ENCODE measurements at regions not wholly inside any gene's neighbourhood (a gene's known extent, or its start where the extent isn't known, plus 50 kb on each side); places are given as distances from the start of the nearest gene placed in this dataset.

- TF ChIP-seq EZH2 (IDR thresholded peaks at IDR 0.05; ENCODE audit: borderline replicate concordance, low read length) (no peak), CTCF (conservative IDR thresholded peaks at IDR 0.05 in 1 of 2, IDR thresholded peaks at IDR 0.05 in 1 of 2; ENCODE audit: extremely low read depth in 1 of 2, insufficient read depth in 1 of 2, low read depth in 1 of 2, low read length in 2 of 2) (no peak)
These were observed 1176.9 kb upstream of the C9orf72 start for GRCh38 chr9:28750136-28750535.

All from mammary epithelial cell (primary cell).